Spleen (tissue), 11 donors: ENCODE measurements at regions not wholly inside any gene's neighbourhood (a gene's known extent, or its start where the extent isn't known, plus 50 kb on each side); places are given as distances from the start of the nearest gene placed in this dataset.
"Not testable (repeated sequence)": the region's sequence is repeated elsewhere in the genome, so short reads cannot be mapped to it uniquely, and the experiment has no call there.

Source experiments
- DNase-seq: peaks from one replicate; pipeline ENCODE4 v3.0.0-alpha.2; 2020
- H3K27ac ChIP-seq, 8 donors: fragments of 200-600 bp; sonication (generic) in 7 of 8; 1 replicate in 4 of 8; 2 replicates in 4 of 8; pipeline versions ENCODE4 v1.5.0 to v1.8.0; 2016 to 2021; ENCODE audit warnings: inconsistent platforms in 4 of 8, mild to moderate bottlenecking in 4 of 8, moderate library complexity in 1 of 8
- H3K27me3 ChIP-seq, 7 donors: fragments of 200-600 bp; sonication (generic) in 6 of 7; replicated peaks in 1 of 7; 1 replicate in 4 of 7; 2 replicates in 3 of 7; pipeline versions ENCODE4 v1.5.0 to v1.8.0; 2016 to 2021; ENCODE audit warnings: inconsistent platforms in 3 of 7, mild to moderate bottlenecking in 1 of 7
- H3K36me3 ChIP-seq, 6 donors: fragments of 200-600 bp; sonication (generic) in 5 of 6; 1 replicate in 4 of 6; 2 replicates in 2 of 6; pipeline versions ENCODE4 v1.5.0 to v1.8.0; 2016 to 2021; ENCODE audit warnings: inconsistent platforms in 2 of 6
- H3K4me1 ChIP-seq, 6 donors: fragments of 200-600 bp; sonication (generic) in 5 of 6; 1 replicate in 3 of 6; 2 replicates in 3 of 6; pipeline versions ENCODE4 v1.5.0 to v1.8.0; 2016 to 2021; ENCODE audit warnings: inconsistent platforms in 3 of 6
- H3K4me3 ChIP-seq, 8 donors: fragments of 200-600 bp; sonication (generic) in 7 of 8; 1 replicate in 4 of 8; 2 replicates in 4 of 8; pipeline versions ENCODE4 v1.5.0 to v1.8.0; 2016 to 2021; ENCODE audit warnings: inconsistent platforms in 4 of 8, mild to moderate bottlenecking in 4 of 8, moderate library complexity in 2 of 8
- H3K9me3 ChIP-seq, 8 donors: fragments of 200-600 bp; sonication (generic) in 7 of 8; 1 replicate in 4 of 8; 2 replicates in 4 of 8; pipeline versions ENCODE4 v1.5.0 to v1.8.0; 2016 to 2021; ENCODE audit warnings: inconsistent platforms in 4 of 8
- CTCF ChIP-seq, 11 experiments: fragments of 200-600 bp in 7 of 11; fragments of 450-650 bp in 4 of 11; sonication (generic) in 4 of 11; IDR thresholded peaks in 8 of 11; conservative IDR thresholded peaks in 3 of 11; 1 replicate in 7 of 11; 2 replicates in 4 of 11; pipeline versions ENCODE4 v1.4.0 to v1.8.0; 2016 to 2021; ENCODE audit warnings: antibody characterized with exemption in 11 of 11, inconsistent platforms in 4 of 11, mild to moderate bottlenecking in 1 of 11
- POLR2A ChIP-seq, 3 donors: fragments of 450-650 bp; IDR thresholded peaks; one replicate each; pipeline ENCODE4 v1.5.1; 2017; ENCODE audit warnings: antibody characterized with exemption in 3 of 3, mild to moderate bottlenecking in 1 of 3
- POLR2AphosphoS5 ChIP-seq, 3 donors: sonication (generic); formaldehyde crosslinking; IDR thresholded peaks; one replicate each; pipeline ENCODE4 v1.5.1; 2017; ENCODE audit warnings: antibody characterized with exemption in 3 of 3
- WGBS, 5 donors: extraction: QIAGEN DNeasy Blood & Tissue Kit in 3 of 5; methylation state at CpG; one replicate each; pipeline versions ENCODE4 v1.1.5 to v1.1.7; 2013 to 2018; 5-methylcytosine and 5-hydroxymethylcytosine counted together
- intact Hi-C: fragments of 100-400 bp; cut with DNase I; formaldehyde crosslinking; loops from one replicate; pipeline ENCODE4 v1.15.0; 2023; ENCODE audit warnings: low total_unique reads
- donor health status: healthy with polysubstance abuse.
- donor health status: DM: no; HTN: no; CAD: no; lungs with moderate emphysema.
- donor health status: DM: no; HTN: no; CAD: no.
- donor health status: Bipolar disorder and iron deficiency.
- donor health status: healthy.
- donor health status: DM: no; HTN: no; CAD: no.
- donor health status: DM: yes; HTN: yes; CAD: no.

GRCh38 chr18:4765401-4765800, 310.3 kb upstream of the DLGAP1 start:
- WGBS, 5 donors, result 79 to 88% (median 81%) methylated on average over 3 of the region's 3 CpGs
- Histone ChIP-seq H3K27ac (no peak overlapping the region), H3K9me3 (peaks cover 0 to 24% (median 2%) of the 10 kb centered on the region in 8 donors), H3K4me1 (no peaks in the 10 kb centered on the region), H3K4me3 (no peak overlapping the region), H3K36me3 (no peaks in the 10 kb centered on the region), H3K27me3 (no peaks in the 10 kb centered on the region)
- intact Hi-C loops, result no loop called here
- TF ChIP-seq CTCF (IDR thresholded peaks at IDR 0.05 in 8 of 11, conservative IDR thresholded peaks at IDR 0.05 in 3 of 11) (no peak), POLR2A (IDR thresholded peaks at IDR 0.05) (no peak), POLR2AphosphoS5 (IDR thresholded peaks at IDR 0.05) (no peak)
- no peak for DNase-seq

- DNase-seq, result no peak
- Histone ChIP-seq H3K9me3 (peaks cover 0 to 25% (median 0%) of the 10 kb centered on the region in 8 donors), H3K4me1 (no peaks in the 10 kb centered on the region), H3K36me3 (no peaks in the 10 kb centered on the region), H3K27ac (no peak overlapping the region), H3K27me3 (no peaks in the 10 kb centered on the region), H3K4me3 (no peak overlapping the region)
- no peak for TF ChIP-seq POLR2AphosphoS5 (IDR thresholded peaks at IDR 0.05)
- no peak for TF ChIP-seq CTCF (IDR thresholded peaks at IDR 0.05 in 8 of 11, conservative IDR thresholded peaks at IDR 0.05 in 3 of 11)
- no peak for TF ChIP-seq POLR2A (IDR thresholded peaks at IDR 0.05)
- intact Hi-C loops, result no loop called here
- 37 to 61% (median 59%) methylated on average over 3 of the region's 3 CpGs for WGBS, 5 donors
These were observed 307.2 kb upstream of the DLGAP1 start for GRCh38 chr18:4762330-4762729.

- H3K4me3 ChIP-seq, result no peak overlapping the region
- no peaks in the 10 kb centered on the region for H3K27me3 ChIP-seq
- no peak overlapping the region for H3K27ac ChIP-seq
- TF ChIP-seq CTCF (IDR thresholded peaks at IDR 0.05 in 8 of 11, conservative IDR thresholded peaks at IDR 0.05 in 3 of 11) (no peak), POLR2A (IDR thresholded peaks at IDR 0.05) (no peak), POLR2AphosphoS5 (IDR thresholded peaks at IDR 0.05) (no peak)
- no peak for DNase-seq
- 66 to 79% (median 67%) methylated on average over 4 of the region's 4 CpGs for WGBS, 5 donors
- no peaks in the 10 kb centered on the region for H3K36me3 ChIP-seq
- H3K9me3 ChIP-seq, result peaks cover 0 to 23% (median 2%) of the 10 kb centered on the region in 8 donors
- intact Hi-C loops, result no loop called here
- no peaks in the 10 kb centered on the region for H3K4me1 ChIP-seq
These were observed 303.9 kb upstream of the DLGAP1 start for GRCh38 chr18:4758980-4759379.

- Histone ChIP-seq H3K4me1 (no peaks in the 10 kb centered on the region), H3K27me3 (no peaks in the 10 kb centered on the region), H3K4me3 (no peak overlapping the region), H3K9me3 (peaks cover 0 to 44% (median 9%) of the 10 kb centered on the region in 8 donors), H3K36me3 (no peaks in the 10 kb centered on the region), H3K27ac (no peak overlapping the region)
- no peak for DNase-seq
- TF ChIP-seq POLR2AphosphoS5 (IDR thresholded peaks at IDR 0.05), result no peak
- no peak for TF ChIP-seq CTCF (IDR thresholded peaks at IDR 0.05 in 8 of 11, conservative IDR thresholded peaks at IDR 0.05 in 3 of 11)
- TF ChIP-seq POLR2A (IDR thresholded peaks at IDR 0.05), result no peak
- intact Hi-C loops, result no loop called here
- 58 to 68% (median 65%) methylated on average over 4 of the region's 4 CpGs for whole genome bisulfite sequencing, 5 donors
These were observed 300.7 kb upstream of the DLGAP1 start for GRCh38 chr18:4755848-4756247.

- H3K4me3 ChIP-seq, H3K27ac ChIP-seq, H3K27me3 ChIP-seq, intact Hi-C loops, H3K36me3 ChIP-seq, DNase-seq, H3K4me1 ChIP-seq: not testable (repeated sequence)
- 58 to 77% (median 67%) methylated on average over 6 of the region's 6 CpGs for WGBS, 5 donors
- peaks cover 0 to 48% (median 9%) of the 10 kb centered on the region in 8 donors for H3K9me3 ChIP-seq
These were observed 298.0 kb upstream of the DLGAP1 start for GRCh38 chr18:4753151-4753550.
